ENCODE measurements at regions not wholly inside any gene's neighbourhood (a gene's known extent, or its start where the extent isn't known, plus 50 kb on each side); places are given as distances from the start of the nearest gene placed in this dataset.

DNA sequence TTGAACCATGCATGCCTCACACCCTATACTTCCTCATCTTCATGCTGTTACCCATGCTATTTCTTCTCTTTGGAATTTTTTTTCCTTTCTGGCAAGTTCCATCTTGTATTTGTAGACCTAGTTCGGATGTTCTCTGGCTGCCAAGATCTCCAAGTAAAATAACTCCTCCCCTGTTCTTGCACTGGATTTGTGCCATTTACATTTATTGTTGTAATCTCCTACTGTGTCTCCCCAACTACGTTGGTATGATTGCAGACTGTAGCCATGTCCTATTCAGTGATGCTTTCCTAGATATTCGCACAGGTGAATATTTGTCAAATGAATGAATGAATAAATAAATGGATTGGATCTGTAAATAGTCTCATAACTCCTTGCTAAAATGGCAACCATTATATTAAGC lies 546.0 kb downstream of the MN1 start:
- peaks cover 16% of the 10 kb centered on the region for H3K4me1 Mint-ChIP-seq
- TF ChIP-seq, protein P1, sequence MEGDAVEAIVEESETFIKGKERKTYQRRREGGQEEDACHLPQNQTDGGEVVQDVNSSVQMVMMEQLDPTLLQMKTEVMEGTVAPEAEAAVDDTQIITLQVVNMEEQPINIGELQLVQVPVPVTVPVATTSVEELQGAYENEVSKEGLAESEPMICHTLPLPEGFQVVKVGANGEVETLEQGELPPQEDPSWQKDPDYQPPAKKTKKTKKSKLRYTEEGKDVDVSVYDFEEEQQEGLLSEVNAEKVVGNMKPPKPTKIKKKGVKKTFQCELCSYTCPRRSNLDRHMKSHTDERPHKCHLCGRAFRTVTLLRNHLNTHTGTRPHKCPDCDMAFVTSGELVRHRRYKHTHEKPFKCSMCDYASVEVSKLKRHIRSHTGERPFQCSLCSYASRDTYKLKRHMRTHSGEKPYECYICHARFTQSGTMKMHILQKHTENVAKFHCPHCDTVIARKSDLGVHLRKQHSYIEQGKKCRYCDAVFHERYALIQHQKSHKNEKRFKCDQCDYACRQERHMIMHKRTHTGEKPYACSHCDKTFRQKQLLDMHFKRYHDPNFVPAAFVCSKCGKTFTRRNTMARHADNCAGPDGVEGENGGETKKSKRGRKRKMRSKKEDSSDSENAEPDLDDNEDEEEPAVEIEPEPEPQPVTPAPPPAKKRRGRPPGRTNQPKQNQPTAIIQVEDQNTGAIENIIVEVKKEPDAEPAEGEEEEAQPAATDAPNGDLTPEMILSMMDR (conservative IDR thresholded peaks at IDR 0.05), result no peak
- H3K36me3 Mint-ChIP-seq (ENCODE audit: low read depth), result peaks cover 7% of the 10 kb centered on the region

DNA sequence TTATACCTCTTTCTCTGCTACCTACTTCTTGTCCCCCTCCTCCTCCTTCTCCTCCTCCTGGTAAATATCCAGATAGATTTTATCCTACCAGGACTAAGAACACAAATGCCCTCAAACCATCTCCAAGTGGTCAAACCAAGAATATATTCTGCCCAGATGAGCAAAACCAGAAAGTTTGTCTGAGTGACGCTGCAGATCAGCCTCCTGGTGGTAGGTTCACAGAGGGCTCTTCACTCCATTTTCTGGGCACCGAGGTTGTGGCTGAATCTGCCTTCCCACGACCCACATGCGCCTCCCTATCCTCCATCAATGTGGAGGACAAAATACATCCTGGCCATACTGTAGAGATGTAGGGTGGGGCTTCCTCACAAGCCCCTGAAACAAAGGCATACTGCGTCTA lies 543.6 kb downstream of the MN1 start:
- no peak overlapping the region for H3K4me3 Mint-ChIP-seq
- no peak for DNase-seq (ENCODE audit: low read depth, low spot score)
- H3K4me1 Mint-ChIP-seq, result peaks cover 24% of the 10 kb centered on the region
- no peaks in the 10 kb centered on the region for H3K27me3 Mint-ChIP-seq (ENCODE audit: low read depth)
- H3K27ac Mint-ChIP-seq (ENCODE audit: unreplicated experiment), result peak overlapping the region; percentile 16
- peaks cover 6% of the 10 kb centered on the region for H3K9me3 Mint-ChIP-seq
- H3K36me3 Mint-ChIP-seq (ENCODE audit: low read depth), result peaks cover 7% of the 10 kb centered on the region
- TF ChIP-seq, protein P1 (conservative IDR thresholded peaks at IDR 0.05), result no peak

More for the DNA sequence above, 546.0 kb downstream of the MN1 start:
- Mint-ChIP-seq H3K9me3 (peaks cover 6% of the 10 kb centered on the region), H3K4me3 (no peak overlapping the region), H3K27me3 (ENCODE audit: low read depth) (no peaks in the 10 kb centered on the region), H3K27ac (ENCODE audit: unreplicated experiment) (no peak overlapping the region)
- DNase-seq (ENCODE audit: low read depth, low spot score), result no peak

DNA sequence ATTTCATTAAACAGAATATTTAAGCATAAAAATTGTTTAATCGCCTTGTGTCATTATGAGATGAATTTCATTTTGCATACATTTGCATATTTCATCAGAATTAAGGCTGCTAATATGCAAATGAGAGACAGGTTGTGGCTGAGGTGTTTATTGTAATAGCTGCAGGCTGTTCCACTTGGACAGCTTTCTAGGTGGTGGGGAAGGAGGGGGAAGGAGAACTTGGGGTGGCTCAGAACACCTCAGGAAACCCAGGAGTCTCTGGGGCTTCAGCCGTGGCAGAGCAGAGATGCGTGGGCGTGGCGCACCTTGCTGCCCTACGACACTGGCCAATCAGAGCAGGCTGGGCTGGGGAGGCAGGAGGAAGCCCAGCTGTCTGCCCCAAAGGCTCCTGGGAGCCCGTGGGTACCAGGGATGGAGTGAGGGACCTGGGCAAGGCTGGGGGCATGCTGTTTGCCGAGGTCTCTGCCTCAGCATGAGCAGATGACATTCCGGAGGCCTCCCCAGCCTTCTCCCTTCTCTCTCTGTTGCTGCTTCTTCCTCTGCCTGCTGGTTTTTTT lies 542.9 kb downstream of the MN1 start:
- Mint-ChIP-seq H3K4me3 (no peak overlapping the region), H3K9me3 (peaks cover 6% of the 10 kb centered on the region), H3K27ac (ENCODE audit: unreplicated experiment) (no peak overlapping the region), H3K27me3 (ENCODE audit: low read depth) (no peaks in the 10 kb centered on the region), H3K36me3 (ENCODE audit: low read depth) (peaks cover 7% of the 10 kb centered on the region), H3K4me1 (peaks cover 24% of the 10 kb centered on the region)
- TF ChIP-seq, protein P1 (conservative IDR thresholded peaks at IDR 0.05), result no peak
- DNase-seq (ENCODE audit: low read depth, low spot score), result no peak

DNA sequence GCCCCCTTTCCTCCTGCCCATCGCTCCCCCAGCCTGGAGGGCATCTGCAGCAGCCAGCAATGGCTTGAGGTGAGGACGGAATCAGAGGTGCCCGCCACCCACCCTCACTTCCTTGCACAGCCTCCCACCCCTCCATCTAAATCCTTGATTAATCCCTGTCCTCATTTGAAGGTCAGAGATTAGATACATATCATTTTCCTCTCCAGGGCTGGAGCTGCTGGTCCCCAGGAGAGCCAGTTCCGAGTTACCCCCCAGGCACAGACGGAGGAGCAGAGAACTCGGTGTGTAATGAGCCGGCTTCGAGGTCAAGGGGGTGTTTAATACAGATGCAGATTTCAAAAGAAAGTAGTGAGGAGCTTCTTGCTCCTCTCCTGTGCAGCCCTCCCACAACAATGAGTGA lies 542.1 kb downstream of the MN1 start:
- Mint-ChIP-seq H3K9me3 (peaks cover 6% of the 10 kb centered on the region), H3K4me1 (peaks cover 24% of the 10 kb centered on the region), H3K27me3 (ENCODE audit: low read depth) (no peaks in the 10 kb centered on the region), H3K27ac (ENCODE audit: unreplicated experiment) (peak overlapping the region; percentile 54), H3K4me3 (no peak overlapping the region), H3K36me3 (ENCODE audit: low read depth) (peaks cover 4% of the 10 kb centered on the region)
- TF ChIP-seq, protein P1 (conservative IDR thresholded peaks at IDR 0.05), result no peak
- DNase-seq (ENCODE audit: low read depth, low spot score), result no peak

DNA sequence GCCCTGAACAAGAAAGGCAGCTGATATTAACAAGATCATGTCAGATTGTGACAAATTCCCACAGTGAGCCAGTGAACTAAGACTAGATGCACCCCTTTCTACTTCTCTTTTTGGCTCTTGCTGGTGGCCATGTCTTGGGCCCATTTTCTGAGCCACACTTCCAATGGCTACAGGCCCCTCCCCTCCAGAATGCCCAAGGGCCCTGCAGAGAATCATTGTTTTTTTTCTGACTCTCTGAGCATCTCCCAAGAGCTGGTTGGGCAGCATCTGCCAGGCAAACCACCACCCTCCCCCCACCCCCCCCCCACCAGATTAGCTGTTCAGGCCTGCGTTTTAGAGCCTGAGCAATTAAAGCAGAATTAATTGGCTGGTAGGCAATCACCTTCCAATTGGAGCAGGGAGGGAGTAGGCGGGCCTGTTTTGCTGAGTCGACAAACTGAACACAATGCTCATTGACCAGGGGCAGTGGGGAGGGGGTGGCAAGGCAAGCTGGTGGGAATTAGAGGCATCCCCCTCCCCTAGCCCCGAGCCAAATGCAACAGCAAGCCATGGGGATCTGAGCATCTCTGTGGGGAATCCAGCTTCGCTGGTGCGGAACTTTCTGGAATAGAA lies 541.4 kb downstream of the MN1 start:
- TF ChIP-seq, protein P1 (conservative IDR thresholded peaks at IDR 0.05), result no peak
- Mint-ChIP-seq H3K27ac (ENCODE audit: unreplicated experiment) (no peak overlapping the region), H3K9me3 (peaks cover 6% of the 10 kb centered on the region), H3K36me3 (ENCODE audit: low read depth) (peaks cover 4% of the 10 kb centered on the region), H3K27me3 (ENCODE audit: low read depth) (no peaks in the 10 kb centered on the region), H3K4me1 (peaks cover 24% of the 10 kb centered on the region), H3K4me3 (no peak overlapping the region)
- DNase-seq (ENCODE audit: low read depth, low spot score), result no peak
